ENCODE measurements at regions not wholly inside any gene's neighbourhood (a gene's known extent, or its start where the extent isn't known, plus 50 kb on each side); places are given as distances from the start of the nearest gene placed in this dataset.

DNA sequence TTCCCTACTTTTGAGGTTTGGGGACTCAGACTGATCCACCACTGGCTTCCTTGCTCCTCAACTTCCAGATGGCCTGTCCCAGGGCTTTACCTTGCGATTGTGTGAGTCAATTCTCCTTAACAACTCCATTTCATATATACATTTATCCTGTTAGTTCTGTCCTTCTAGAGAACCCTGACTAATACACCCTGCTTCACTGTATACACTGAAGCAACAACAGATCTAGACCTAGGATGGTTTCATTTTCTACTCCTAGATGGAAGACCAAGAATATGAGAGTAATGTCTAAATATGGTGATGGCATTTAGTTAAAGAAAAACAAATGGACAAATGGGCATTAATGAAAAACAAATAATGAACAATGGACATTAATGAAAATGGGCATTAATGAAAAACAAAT, 225.6 kb downstream of the LMBRD1 start:
- Histone ChIP-seq H3K4ac (replicated peaks; ENCODE audit: insufficient read length, low read depth, low read length) (no peak overlapping the region), H2BK15ac (ENCODE audit: low read length) (no peak overlapping the region), H3K23ac (ENCODE audit: insufficient read length) (no peak overlapping the region), H3K36me3 (ENCODE audit: control insufficient read depth in 2 of 4, insufficient read depth in 4 of 4, low read length in 3 of 4) (no peaks in the 10 kb centered on the region), H4K5ac (ENCODE audit: insufficient read length, low read depth, low read length) (no peak overlapping the region), H2AFZ (ENCODE audit: low read length) (no peak overlapping the region), H3K4me2 (ENCODE audit: insufficient read depth in 1 of 2, low read depth in 2 of 2, low read length in 2 of 2) (no peak overlapping the region), H3K56ac (replicated peaks; ENCODE audit: insufficient read length, low read depth, low read length) (no peak overlapping the region), H2AK5ac (ENCODE audit: low read depth, low read length) (no peak overlapping the region), H3K79me2 (ENCODE audit: control insufficient read depth in 1 of 2, insufficient read depth in 2 of 2, low read length in 2 of 2) (no peaks in the 10 kb centered on the region), H2BK12ac (ENCODE audit: low read depth, low read length) (no peak overlapping the region), H3K4me3 (ENCODE audit: extremely low read depth in 1 of 4, insufficient read depth in 2 of 4, low read depth in 3 of 4, low read length in 4 of 4) (no peak overlapping the region), H3K79me1 (ENCODE audit: low read depth, low read length) (no peaks in the 10 kb centered on the region), H3K23me2 (ENCODE audit: low read depth, low read length) (no peaks in the 10 kb centered on the region), H2BK120ac (replicated peaks; ENCODE audit: low read depth, low read length) (no peak overlapping the region), H3K27ac (ENCODE audit: low read depth, low read length) (no peak overlapping the region), H4K8ac (ENCODE audit: extremely low read depth, insufficient read depth, low read length) (no peak overlapping the region), H2BK5ac (ENCODE audit: low read depth, low read length) (no peak overlapping the region), H4K20me1 (replicated peaks in 1 of 2; ENCODE audit: control insufficient read depth in 1 of 2, insufficient read depth in 2 of 2, low read length in 2 of 2) (no peaks in the 10 kb centered on the region), H2BK20ac (ENCODE audit: low read length) (no peak overlapping the region), H3K27me3 (replicated peaks in 1 of 4; ENCODE audit: control insufficient read depth in 3 of 4, extremely low read depth in 1 of 4, insufficient read depth in 3 of 4, low read length in 3 of 4) (no peaks in the 10 kb centered on the region), H3K9me3 (ENCODE audit: insufficient read depth in 2 of 2, low read depth in 1 of 2, low read length in 1 of 2) (peaks cover 3 to 9% of the 10 kb centered on the region in 2 experiments; a peak in 3 of 4 replicates), H3K9ac (replicated peaks in 1 of 4; ENCODE audit: extremely low read depth in 1 of 4, low read depth in 3 of 4, low read length in 3 of 4) (no peak overlapping the region), H3K18ac (ENCODE audit: extremely low read depth, low read length) (no peak overlapping the region), H4K91ac (replicated peaks; ENCODE audit: insufficient read length, low read length) (no peak overlapping the region), H3K14ac (ENCODE audit: insufficient read length) (no peak overlapping the region), H3K4me1 (replicated peaks in 1 of 4; ENCODE audit: control insufficient read depth in 3 of 4, insufficient read depth in 4 of 4, low read length in 3 of 4) (no peaks in the 10 kb centered on the region)
- CTCF ChIA-PET (ENCODE audit: partially characterized antibody) = no interaction called here
- no peak for TF ChIP-seq SAP30 (IDR thresholded peaks at IDR 0.05; ENCODE audit: insufficient read depth, insufficient replicate concordance, low read length)
- no peak for TF ChIP-seq SP1 (IDR thresholded peaks at IDR 0.05; ENCODE audit: low read depth, low read length)
- TF ChIP-seq KDM4A (IDR thresholded peaks at IDR 0.05; ENCODE audit: low read depth, low read length, severe bottlenecking) = no peak
- no peak for TF ChIP-seq PHF8 (conservative IDR thresholded peaks at IDR 0.05; ENCODE audit: low read depth, low read length)
- no peak for TF ChIP-seq EGR1 (IDR thresholded peaks at IDR 0.05; ENCODE audit: borderline replicate concordance, low read depth, low read length)
- TF ChIP-seq POU5F1 (IDR thresholded peaks at IDR 0.05; ENCODE audit: low read depth, low read length) = no peak
- no peak for TF ChIP-seq SIX5 (IDR thresholded peaks at IDR 0.05; ENCODE audit: low read depth, low read length)
- no peak for TF ChIP-seq TAF7 (optimal IDR thresholded peaks at IDR 0.05; ENCODE audit: borderline replicate concordance, low read depth, low read length)
- no peak for TF ChIP-seq CHD2 (IDR thresholded peaks at IDR 0.05; ENCODE audit: low read length)
- TF ChIP-seq CHD1 (IDR thresholded peaks at IDR 0.05; ENCODE audit: low read depth, low read length) = no peak
- TF ChIP-seq TEAD4 (IDR thresholded peaks at IDR 0.05; ENCODE audit: low read depth, low read length) = no peak
- TF ChIP-seq YY1 (IDR thresholded peaks at IDR 0.05; ENCODE audit: low read depth, low read length) = no peak
- TF ChIP-seq, protein P1, sequence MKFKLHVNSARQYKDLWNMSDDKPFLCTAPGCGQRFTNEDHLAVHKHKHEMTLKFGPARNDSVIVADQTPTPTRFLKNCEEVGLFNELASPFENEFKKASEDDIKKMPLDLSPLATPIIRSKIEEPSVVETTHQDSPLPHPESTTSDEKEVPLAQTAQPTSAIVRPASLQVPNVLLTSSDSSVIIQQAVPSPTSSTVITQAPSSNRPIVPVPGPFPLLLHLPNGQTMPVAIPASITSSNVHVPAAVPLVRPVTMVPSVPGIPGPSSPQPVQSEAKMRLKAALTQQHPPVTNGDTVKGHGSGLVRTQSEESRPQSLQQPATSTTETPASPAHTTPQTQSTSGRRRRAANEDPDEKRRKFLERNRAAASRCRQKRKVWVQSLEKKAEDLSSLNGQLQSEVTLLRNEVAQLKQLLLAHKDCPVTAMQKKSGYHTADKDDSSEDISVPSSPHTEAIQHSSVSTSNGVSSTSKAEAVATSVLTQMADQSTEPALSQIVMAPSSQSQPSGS (IDR thresholded peaks at IDR 0.05; ENCODE audit: low read length) = no peak
- TF ChIP-seq BRCA1 (IDR thresholded peaks at IDR 0.05; ENCODE audit: low read depth, low read length) = no peak
- FAIRE-seq = no peak
- 100% methylated on average over 1 of the region's 1 CpG; no CpG with 5 or more reads in 1 of the 2 experiments for WGBS, 2 experiments (ENCODE audit: extremely low coverage in 1 of 2, insufficient coverage in 1 of 2, insufficient read length in 1 of 2, insufficient replicate concordance in 2 of 2, low coverage in 1 of 2, low lambda C conversion rate in 2 of 2, missing lambda C conversion rate in 1 of 2)
- DNase-seq (ENCODE audit: low read depth in 1 of 2, low spot score in 2 of 2) = no peak
- POLR2A ChIA-PET (ENCODE audit: partially characterized antibody) = interaction anchor here (0.6 kb wide), 1 partner anchor 133 kb away, joined by 3 read pairs; no protein-coding TSS in a partner anchor
